GM12891 (cell line): ENCODE measurements at regions not wholly inside any gene's neighbourhood (a gene's known extent, or its start where the extent isn't known, plus 50 kb on each side); places are given as distances from the start of the nearest gene placed in this dataset.

Source experiments
- POLR2A ChIP-seq: IDR thresholded peaks from 2 replicates; pipeline ENCODE4 v1.6.1; 2011; ENCODE audit warnings: low read depth, low read length, control low read depth
- POLR2AphosphoS5 ChIP-seq: IDR thresholded peaks from 2 replicates; pipeline ENCODE4 v1.6.1; 2011; ENCODE audit warnings: low read depth, low read length, control low read depth

DNA sequence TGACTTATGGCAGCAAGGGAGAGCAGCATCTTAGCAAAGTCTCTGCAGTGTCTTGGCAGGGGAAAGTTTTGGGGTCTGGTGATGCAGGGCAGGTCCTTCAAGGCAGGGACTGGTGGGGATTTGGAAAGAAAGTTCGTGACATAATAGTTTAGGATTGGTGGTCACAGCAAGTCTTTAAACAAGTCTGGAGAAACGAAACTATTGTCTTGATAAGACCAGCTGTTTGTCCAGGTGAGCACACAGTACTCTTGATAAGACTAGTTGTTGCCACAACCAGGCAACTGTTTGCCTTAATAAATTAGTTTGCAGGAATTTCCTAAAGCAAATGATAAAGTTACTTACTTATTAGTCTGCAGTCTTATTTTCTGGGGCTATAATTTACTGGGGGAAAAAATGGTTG, 136.1 kb downstream of the AKR1D1 start:
- no peak for TF ChIP-seq POLR2A
- TF ChIP-seq POLR2AphosphoS5 = no peak
